Endothelial cell of umbilical vein (primary cell): ENCODE measurements at regions not wholly inside any gene's neighbourhood (a gene's known extent, or its start where the extent isn't known, plus 50 kb on each side); places are given as distances from the start of the nearest gene placed in this dataset.

Experiments
- BruUV-seq: library from RNA; stranded (reverse); fragments of 400-500 nt; replicated peaks from 2 replicates; lab custom pipeline; 2021; lab: Mats Ljungman, UMichigan
- CTCF ChIA-PET: fragments of 300-600, 350-600 bp; sonication (Branson Sonifier 250); formaldehyde crosslinking; loops from one replicate; lab custom pipeline; 2021; ENCODE audit warnings: antibody characterized with exemption, inconsistent platforms; lab: Charles Lee
- POLR2A ChIA-PET: fragments of 300-600, 350-600 bp; sonication (Branson Sonifier 250); formaldehyde crosslinking; loops from one replicate; lab custom pipeline; 2021; ENCODE audit warnings: antibody characterized with exemption, inconsistent platforms; lab: Charles Lee
- DNase-seq: peaks from one replicate; pipeline ENCODE4 v3.0.0-alpha.2; 2011; ENCODE audit warnings: low read depth, low spot score
- FAIRE-seq: peaks from 2 replicates; lab custom pipeline; 2011; peaks lifted over from hg19 to GRCh38; lab: Jason Lieb, UNC
- H2AFZ ChIP-seq: 2 replicates; pipeline ENCODE4 v1.6.0; 2012; ENCODE audit warnings: low read depth, low read length, control low read depth, inconsistent platforms
- H3K27ac ChIP-seq: 2 replicates; pipeline ENCODE4 v1.5.1; 2011; ENCODE audit warnings: low read depth, mild to moderate bottlenecking, control low read depth, low read length, moderate library complexity; ENCODE audit not compliant: insufficient read depth
- H3K27me3 ChIP-seq, 2 experiments: 2 replicates each; pipeline versions ENCODE4 v1.6.0 to v1.6.1; 2011; ENCODE audit warnings: low read length in 2 of 2, mixed read lengths in 1 of 2; ENCODE audit not compliant: control insufficient read depth in 2 of 2, insufficient read depth in 2 of 2
- H3K36me3 ChIP-seq, 2 experiments: 2 replicates in 1 of 2; 3 replicates in 1 of 2; pipeline ENCODE4 v1.5.1; 2011; ENCODE audit warnings: low read length in 2 of 2, mild to moderate bottlenecking in 1 of 2, moderate library complexity in 1 of 2; ENCODE audit not compliant: control insufficient read depth in 2 of 2, insufficient read depth in 2 of 2; ENCODE audit errors: extremely low read depth in 1 of 2
- H3K4me1 ChIP-seq: 3 replicates; pipeline ENCODE4 v1.5.1; 2011; ENCODE audit warnings: mild to moderate bottlenecking, low read length; ENCODE audit not compliant: control insufficient read depth, insufficient read depth; ENCODE audit errors: extremely low read depth
- H3K4me2 ChIP-seq: 2 replicates; pipeline ENCODE4 v1.6.1; 2011; ENCODE audit warnings: low read length, control low read depth, mixed read lengths; ENCODE audit not compliant: insufficient read depth
- H3K4me3 ChIP-seq, 3 experiments: fragments of 200-600 bp in 1 of 3; sonication (generic), shearing (Covaris generic) in 1 of 3; replicated peaks in 1 of 3; 2 replicates each; pipeline ENCODE4 v1.5.1; 2011 to 2016; ENCODE audit warnings: control low read depth in 3 of 3, low read length in 3 of 3, mild to moderate bottlenecking in 2 of 3, inconsistent platforms in 1 of 3, low read depth in 1 of 3, moderate library complexity in 1 of 3; ENCODE audit not compliant: insufficient read depth in 1 of 3
- H3K79me2 ChIP-seq: 2 replicates; pipeline ENCODE4 v1.6.0; 2012; ENCODE audit warnings: low read length, inconsistent platforms; ENCODE audit not compliant: control insufficient read depth, insufficient read depth
- H3K9ac ChIP-seq: replicated peaks from 2 replicates; pipeline ENCODE3; 2011; ENCODE audit warnings: low read length, control low read depth; ENCODE audit not compliant: insufficient read depth; ENCODE audit errors: extremely low read depth
- H3K9me1 ChIP-seq: replicated peaks from 3 replicates; pipeline ENCODE4 v1.6.0; 2011; ENCODE audit warnings: mild to moderate bottlenecking, low read length; ENCODE audit not compliant: control insufficient read depth, insufficient read depth; ENCODE audit errors: extremely low read depth
- H3K9me3 ChIP-seq: replicated peaks from 2 replicates; pipeline ENCODE4 v1.5.1; 2012; ENCODE audit warnings: low read length, inconsistent platforms; ENCODE audit not compliant: control insufficient read depth, insufficient read depth
- H4K20me1 ChIP-seq: replicated peaks from 2 replicates; pipeline ENCODE3; 2011; ENCODE audit warnings: mild to moderate bottlenecking, low read length; ENCODE audit not compliant: control insufficient read depth, insufficient read depth; ENCODE audit errors: extremely low read depth
- CTCF ChIP-seq, 2 donors: IDR thresholded peaks; 1 replicate in 1 of 2; 2 replicates in 1 of 2; pipeline ENCODE4 v1.5.1; 2011; ENCODE audit warnings: low read length in 2 of 2, mild to moderate bottlenecking in 2 of 2, moderate library complexity in 2 of 2, control low read depth in 1 of 2, inconsistent platforms in 1 of 2, low read depth in 1 of 2; ENCODE audit not compliant: insufficient read depth in 1 of 2; ENCODE audit errors: extremely low read depth in 1 of 2
- EZH2 ChIP-seq: IDR thresholded peaks from 2 replicates; pipeline ENCODE4 v1.6.1; 2012; ENCODE audit warnings: borderline replicate concordance, low read depth, mild to moderate bottlenecking, moderate library complexity, low read length, inconsistent platforms; ENCODE audit not compliant: severe bottlenecking
- FOS ChIP-seq: IDR thresholded peaks from 2 replicates; pipeline ENCODE4 v1.6.1; 2011; ENCODE audit warnings: mild to moderate bottlenecking, low read length, moderate library complexity, borderline replicate concordance; ENCODE audit not compliant: insufficient read depth
- GATA2 ChIP-seq: IDR thresholded peaks from 2 replicates; pipeline ENCODE4 v1.7.0; 2011; ENCODE audit warnings: low read depth, mild to moderate bottlenecking, moderate library complexity, mixed read lengths, low read length; ENCODE audit not compliant: insufficient read length, insufficient read depth
- JUN ChIP-seq: IDR thresholded peaks from 2 replicates; pipeline ENCODE4 v1.6.1; 2011; ENCODE audit warnings: borderline replicate concordance, low read depth; ENCODE audit not compliant: insufficient read length, insufficient read depth
- MYC ChIP-seq: IDR thresholded peaks from one replicate; pipeline ENCODE4 v1.6.1; 2011; ENCODE audit warnings: mild to moderate bottlenecking, low read depth, low read length
- POLR2A ChIP-seq: IDR thresholded peaks from 2 replicates; pipeline ENCODE4 v1.6.1; 2012; ENCODE audit warnings: low read depth, mild to moderate bottlenecking, control low read depth, low read length
- POLR2AphosphoS5 ChIP-seq: IDR thresholded peaks from 2 replicates; pipeline ENCODE4 v1.6.1; 2012; ENCODE audit warnings: low read depth, mild to moderate bottlenecking, control low read depth, low read length, moderate library complexity; ENCODE audit not compliant: insufficient read depth
- dilution Hi-C: fragments of 300-500 bp; cut with MboI; formaldehyde crosslinking; loops from one replicate; pipeline ENCODE4 v1.15.0; 2019; ENCODE audit warnings: low sequenced_read_pairs; ENCODE audit not compliant: extremely low pct_ligation_motif_present
- intact Hi-C: fragments of 100-400 bp; cut with micrococcal nuclease; formaldehyde crosslinking; loops from one replicate; pipeline ENCODE4 v1.10.0; 2022
- TF ChIP-seq, protein P1 (sequence below): IDR thresholded peaks from 2 replicates; pipeline ENCODE4 v1.6.1; 2011; ENCODE audit not compliant: insufficient read depth, insufficient read length

DNA sequence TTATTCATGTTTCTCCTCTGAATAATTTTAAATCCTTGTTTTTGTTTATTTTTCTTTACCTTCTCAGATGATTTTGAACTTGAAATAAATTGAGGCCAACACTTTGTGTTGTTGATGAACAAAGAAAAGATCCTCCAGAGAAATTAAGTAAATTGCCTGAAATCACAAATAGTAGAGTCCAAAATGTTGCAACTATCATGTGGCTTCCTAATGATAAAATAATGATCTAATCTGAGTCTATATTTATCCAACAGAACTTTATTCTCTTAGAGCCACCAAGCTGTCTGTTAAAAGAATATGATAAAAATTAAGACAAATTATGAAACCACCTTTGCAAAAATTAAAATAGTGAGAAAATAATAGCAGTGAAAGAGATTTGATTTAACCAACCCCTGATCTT is 132.2 kb upstream of the SPEF2 start:
- Histone ChIP-seq H3K4me3 (no peak overlapping the region), H3K27ac (no peak overlapping the region), H3K27me3 (no peaks in the 10 kb centered on the region), H2AFZ (no peak overlapping the region), H3K9ac (no peak overlapping the region), H3K79me2 (no peaks in the 10 kb centered on the region), H3K4me2 (no peak overlapping the region), H3K9me3 (no peaks in the 10 kb centered on the region), H4K20me1 (no peaks in the 10 kb centered on the region), H3K36me3 (no peaks in the 10 kb centered on the region), H3K9me1 (no peaks in the 10 kb centered on the region), H3K4me1 (no peaks in the 10 kb centered on the region)
- CTCF ChIA-PET: no interaction called here
- POLR2A ChIA-PET: no interaction called here
- intact Hi-C loops: no loop called here
- FAIRE-seq (no peak), DNase-seq (no peak)
- BruUV-seq: no TSS peak
- TF ChIP-seq POLR2AphosphoS5 (no peak), JUN (no peak), GATA2 (no peak), FOS (no peak), POLR2A (no peak), MYC (no peak), EZH2 (no peak), CTCF (IDR thresholded peaks at IDR 0.05; ENCODE audit: extremely low read depth in 1 of 2, insufficient read depth in 1 of 2, low read depth in 1 of 2, low read length in 2 of 2) (no peak)
- TF ChIP-seq, protein P1, sequence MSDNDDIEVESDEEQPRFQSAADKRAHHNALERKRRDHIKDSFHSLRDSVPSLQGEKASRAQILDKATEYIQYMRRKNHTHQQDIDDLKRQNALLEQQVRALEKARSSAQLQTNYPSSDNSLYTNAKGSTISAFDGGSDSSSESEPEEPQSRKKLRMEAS: no peak
- dilution Hi-C loops: no loop called here
